Fibroblast of lung (primary cell): ENCODE measurements at regions not wholly inside any gene's neighbourhood (a gene's known extent, or its start where the extent isn't known, plus 50 kb on each side); places are given as distances from the start of the nearest gene placed in this dataset.

Experiments
- CTCF ChIP-seq, 2 donors: IDR thresholded peaks in 1 of 2; conservative IDR thresholded peaks in 1 of 2; 1 replicate in 1 of 2; 2 replicates in 1 of 2; pipeline ENCODE4 v1.5.1; 2011 to 2012; ENCODE audit warnings: low read length in 2 of 2, control low read depth in 1 of 2, inconsistent platforms in 1 of 2, low read depth in 1 of 2, mild to moderate bottlenecking in 1 of 2
- EZH2 ChIP-seq: IDR thresholded peaks from 2 replicates; pipeline ENCODE4 v1.5.1; 2012; ENCODE audit warnings: low read length, control low read depth, mild to moderate bottlenecking; ENCODE audit errors: missing control alignments

GRCh38 chr2:186032930-186033329 lies 294.3 kb downstream of the FSIP2 start:
- no peak for TF ChIP-seq CTCF (conservative IDR thresholded peaks at IDR 0.05 in 1 of 2, IDR thresholded peaks at IDR 0.05 in 1 of 2; ENCODE audit: low read depth in 1 of 2, low read length in 2 of 2)
- TF ChIP-seq EZH2, result no peak
